GM12874 (cell line): ENCODE measurements at regions not wholly inside any gene's neighbourhood (a gene's known extent, or its start where the extent isn't known, plus 50 kb on each side); places are given as distances from the start of the nearest gene placed in this dataset.

Experiments used
- TF ChIP-seq, protein P1 (sequence below): IDR thresholded peaks from 2 replicates; pipeline ENCODE4 v1.5.1; 2011; ENCODE audit warnings: low read depth, mild to moderate bottlenecking, control low read depth, low read length, moderate library complexity; ENCODE audit not compliant: insufficient read depth

DNA sequence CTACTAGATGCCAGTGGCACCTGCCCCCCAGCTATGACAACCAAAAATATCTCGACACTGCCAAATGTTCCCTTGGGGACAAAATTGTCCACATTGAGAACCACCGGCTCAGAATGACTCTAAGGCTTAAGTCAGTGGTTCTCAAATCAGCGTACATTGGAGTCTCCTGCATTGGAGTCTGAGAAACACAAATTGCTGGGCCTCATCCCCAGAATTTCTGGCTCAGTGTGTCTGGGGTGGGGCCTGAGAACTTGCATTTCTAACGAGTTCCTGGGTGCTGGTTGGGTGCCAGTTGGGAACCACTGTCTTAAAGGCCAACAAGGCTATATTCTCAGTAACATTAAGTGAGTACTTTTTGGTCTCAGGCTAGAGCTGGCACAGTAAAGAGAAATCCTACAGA, 77.7 kb upstream of the GADD45A start:
- TF ChIP-seq, protein P1, sequence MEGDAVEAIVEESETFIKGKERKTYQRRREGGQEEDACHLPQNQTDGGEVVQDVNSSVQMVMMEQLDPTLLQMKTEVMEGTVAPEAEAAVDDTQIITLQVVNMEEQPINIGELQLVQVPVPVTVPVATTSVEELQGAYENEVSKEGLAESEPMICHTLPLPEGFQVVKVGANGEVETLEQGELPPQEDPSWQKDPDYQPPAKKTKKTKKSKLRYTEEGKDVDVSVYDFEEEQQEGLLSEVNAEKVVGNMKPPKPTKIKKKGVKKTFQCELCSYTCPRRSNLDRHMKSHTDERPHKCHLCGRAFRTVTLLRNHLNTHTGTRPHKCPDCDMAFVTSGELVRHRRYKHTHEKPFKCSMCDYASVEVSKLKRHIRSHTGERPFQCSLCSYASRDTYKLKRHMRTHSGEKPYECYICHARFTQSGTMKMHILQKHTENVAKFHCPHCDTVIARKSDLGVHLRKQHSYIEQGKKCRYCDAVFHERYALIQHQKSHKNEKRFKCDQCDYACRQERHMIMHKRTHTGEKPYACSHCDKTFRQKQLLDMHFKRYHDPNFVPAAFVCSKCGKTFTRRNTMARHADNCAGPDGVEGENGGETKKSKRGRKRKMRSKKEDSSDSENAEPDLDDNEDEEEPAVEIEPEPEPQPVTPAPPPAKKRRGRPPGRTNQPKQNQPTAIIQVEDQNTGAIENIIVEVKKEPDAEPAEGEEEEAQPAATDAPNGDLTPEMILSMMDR = no peak

GRCh38 chr1:67607699-67608098, 77.3 kb upstream of the GADD45A start:
- TF ChIP-seq, protein P1 = no peak

GRCh38 chr1:67608661-67609576, 76.1 kb upstream of the GADD45A start:
- TF ChIP-seq, protein P1 = no peak

GRCh38 chr1:67609577-67610341, 75.2 kb upstream of the GADD45A start:
- TF ChIP-seq, protein P1 = no peak

GRCh38 chr1:67610450-67610849, 74.6 kb upstream of the GADD45A start:
- TF ChIP-seq, protein P1 = no peak

GRCh38 chr1:67611846-67612245, 73.2 kb upstream of the GADD45A start:
- TF ChIP-seq, protein P1 = no peak

DNA sequence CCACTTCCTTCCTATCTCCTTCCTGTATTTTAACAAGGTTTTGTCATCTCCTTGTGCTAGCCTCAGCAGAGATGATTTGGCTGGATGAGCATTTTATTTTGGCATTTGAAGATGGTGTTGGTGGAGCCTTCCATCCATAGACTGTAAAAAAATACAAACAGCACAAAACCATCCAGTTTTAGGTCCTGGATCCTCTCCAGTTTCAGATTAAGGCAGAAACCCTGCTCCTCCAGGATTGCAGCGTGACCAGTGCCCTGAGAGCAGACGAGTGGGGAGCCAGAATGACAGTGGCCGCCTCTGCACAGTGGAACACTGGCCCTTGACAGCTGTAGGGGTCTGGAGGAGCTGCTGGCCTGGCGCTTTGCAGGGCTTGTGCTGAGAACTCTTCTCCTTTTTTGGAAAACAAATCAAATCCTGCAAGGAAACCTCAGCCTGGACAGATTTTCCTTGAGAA, 72.2 kb upstream of the GADD45A start:
- TF ChIP-seq, protein P1 = no peak
